ENCODE measurements at regions not wholly inside any gene's neighbourhood (a gene's known extent, or its start where the extent isn't known, plus 50 kb on each side); places are given as distances from the start of the nearest gene placed in this dataset.
"Not testable (repeated sequence)": the region's sequence is repeated elsewhere in the genome, so short reads cannot be mapped to it uniquely, and the experiment has no call there.

DNA sequence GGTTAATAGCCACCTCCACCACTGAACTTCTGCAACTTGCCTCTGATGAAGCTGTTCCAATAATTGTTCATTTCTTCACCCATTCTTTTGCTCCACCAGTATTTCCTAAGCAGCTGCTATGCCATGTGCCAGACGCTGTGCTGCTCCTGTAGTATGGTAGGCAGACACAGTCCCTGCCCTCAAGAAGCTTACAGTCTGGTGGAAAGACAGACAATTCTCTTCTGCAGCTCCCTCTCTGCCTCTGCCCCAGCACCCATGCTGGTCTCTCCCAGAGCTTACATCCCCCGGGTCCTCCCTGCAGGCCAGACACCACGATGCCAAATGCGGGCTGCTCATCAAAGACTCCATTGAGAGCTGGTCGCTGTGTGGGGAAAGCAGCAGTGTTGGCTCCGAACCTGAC, 111.6 kb upstream of the ESRRB start:
- intact Hi-C loops (cut with DNase I), result no loop called here
- no peak for ATAC-seq
- DNase-seq, result no peak

GRCh38 chr14:76267322-76268046, 108.5 kb upstream of the ESRRB start:
- intact Hi-C loops (cut with DNase I), result no loop called here
- ATAC-seq, result peak; percentile 79 to 93
- DNase-seq, result peak; percentile 78

GRCh38 chr14:76268047-76268431, 107.9 kb upstream of the ESRRB start:
- DNase-seq, result no peak
- peak; percentile 35 to 53 for ATAC-seq
- intact Hi-C loops (cut with DNase I), result no loop called here

DNA sequence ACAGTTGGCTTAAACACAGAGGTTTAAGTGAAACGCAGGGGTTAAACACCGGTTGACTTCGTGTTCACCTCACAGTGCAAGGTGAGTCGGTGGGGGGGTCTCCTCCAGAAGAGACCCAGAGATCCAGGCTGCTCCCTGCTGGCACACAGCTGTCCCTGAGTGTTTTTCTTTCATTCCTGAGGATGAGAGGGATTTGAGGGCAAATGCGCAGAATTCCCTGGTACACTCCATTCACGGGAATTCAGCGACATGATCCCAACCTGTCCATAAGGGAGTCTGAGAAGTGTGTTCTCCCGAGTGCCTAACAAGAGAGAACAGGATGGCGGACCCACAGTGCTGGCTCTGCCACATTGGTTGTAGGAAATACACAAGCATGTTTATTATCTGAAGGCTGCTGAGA, 107.2 kb upstream of the ESRRB start:
- ATAC-seq (no peak), DNase-seq (no peak)
- intact Hi-C loops (cut with DNase I), result no loop called here

DNA sequence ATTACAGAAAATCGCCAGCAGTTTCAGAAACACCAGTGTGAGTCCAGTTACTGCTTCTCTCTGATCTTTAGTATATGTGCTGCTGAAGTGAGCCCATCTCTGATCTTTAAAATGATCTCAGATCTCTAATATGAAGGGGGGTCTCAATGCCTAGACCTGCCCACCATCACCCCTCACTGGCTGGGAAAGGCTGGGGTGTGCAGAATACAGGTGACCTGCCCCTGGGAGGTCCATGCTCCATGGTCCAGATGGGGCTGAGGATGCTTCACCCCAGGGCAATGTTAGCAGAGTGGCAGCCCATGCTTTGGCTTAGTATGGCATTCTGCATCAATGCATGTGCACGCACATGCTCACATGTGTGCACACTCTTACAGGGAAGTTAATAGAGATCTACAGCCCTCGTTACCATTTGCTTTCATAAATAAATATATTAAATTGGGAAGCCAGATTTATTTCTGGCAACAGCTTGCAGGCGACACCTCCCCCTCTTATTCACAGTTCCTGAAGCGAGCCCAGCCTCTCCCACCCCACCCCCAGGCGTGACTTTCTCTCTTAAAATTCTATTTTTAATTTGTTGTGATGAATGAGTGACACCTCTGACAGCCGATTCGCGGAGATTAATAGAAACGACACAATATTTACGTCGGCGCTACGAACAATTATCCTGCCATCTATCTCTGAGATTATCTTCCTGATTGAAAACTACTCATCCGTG, 104.7 kb upstream of the ESRRB start:
- DNase-seq (no peak), ATAC-seq (no peak)
- intact Hi-C loops (cut with DNase I), result no loop called here

- ATAC-seq (no peak), DNase-seq (no peak)
- intact Hi-C loops (cut with DNase I), result no loop called here
These were observed 103.6 kb upstream of the ESRRB start for GRCh38 chr14:76272349-76272748.

DNA sequence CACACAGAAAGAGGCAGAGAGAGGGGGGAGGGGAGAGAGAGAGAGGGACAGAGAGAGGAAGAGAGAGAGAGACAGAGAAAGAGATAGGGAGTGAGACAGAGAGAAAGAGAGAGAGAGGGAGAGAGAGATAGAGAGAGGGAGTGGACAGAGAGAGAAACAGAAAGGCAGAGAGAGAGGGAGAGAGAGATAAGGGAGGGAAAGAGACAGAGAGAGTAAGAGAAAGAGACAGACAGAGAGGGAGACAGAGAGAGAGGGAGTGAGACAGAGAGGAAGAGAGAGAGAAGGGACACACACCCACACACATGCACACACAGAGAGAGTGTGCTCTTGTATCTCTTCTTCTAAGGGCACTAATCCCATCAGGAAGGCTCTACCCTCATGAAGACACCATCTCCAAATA, 103.2 kb upstream of the ESRRB start:
- intact Hi-C loops (cut with DNase I), result no loop called here
- DNase-seq, result no peak
- no peak for ATAC-seq

GRCh38 chr14:76273346-76273745, 102.6 kb upstream of the ESRRB start:
- intact Hi-C loops (cut with DNase I), result no loop called here
- ATAC-seq, result no peak
- DNase-seq, result no peak

DNA sequence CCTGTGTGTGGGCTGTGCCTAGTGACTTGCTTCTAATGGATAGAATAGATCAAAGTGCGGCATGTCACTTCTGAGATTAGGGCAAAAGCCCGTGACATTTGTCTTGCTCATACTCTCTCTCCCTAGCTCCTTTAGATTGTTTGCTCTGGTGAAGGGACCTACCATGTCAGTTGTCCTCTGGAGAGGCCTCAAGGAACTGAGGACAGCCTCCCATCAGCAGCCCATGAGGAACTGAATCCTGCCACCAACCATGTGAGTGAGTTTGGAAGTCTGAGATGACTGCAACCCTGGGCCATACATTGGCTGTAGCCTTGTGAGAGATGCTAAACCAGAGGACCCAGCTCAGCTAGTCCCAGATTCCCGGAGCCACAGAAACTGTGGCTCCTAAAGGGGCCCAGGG, 101.6 kb upstream of the ESRRB start:
- intact Hi-C loops (cut with DNase I), result no loop called here
- no peak for DNase-seq
- ATAC-seq, result no peak

DNA sequence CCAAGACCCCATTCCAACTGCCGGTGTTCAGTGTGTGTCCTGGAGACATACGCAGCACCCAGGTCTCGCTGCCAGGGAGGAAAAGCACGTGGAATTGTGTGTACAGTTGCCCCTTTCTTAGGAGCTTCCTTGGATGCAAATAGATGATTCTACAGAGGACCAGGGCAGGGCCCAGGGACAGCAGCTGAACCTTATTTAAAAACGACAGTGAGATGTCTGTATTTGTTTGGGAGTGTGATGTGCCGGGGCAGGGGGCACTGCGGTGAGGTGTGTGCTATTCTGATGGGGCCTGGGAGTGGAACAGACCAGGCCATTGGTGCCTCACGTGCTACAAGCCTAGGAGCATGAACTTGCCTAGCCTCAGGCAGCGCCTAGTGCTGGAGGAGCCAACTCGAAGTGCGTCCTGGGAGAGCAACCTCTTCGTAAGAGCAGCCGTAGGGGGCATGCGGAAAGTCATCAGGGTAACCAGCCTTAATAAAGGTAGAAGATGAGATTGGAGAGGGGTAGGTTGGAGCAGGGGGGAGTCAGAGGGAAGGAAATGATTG, 98.3 kb upstream of the ESRRB start:
- no peak for ATAC-seq
- intact Hi-C loops (cut with DNase I), result no loop called here
- DNase-seq, result no peak

DNA sequence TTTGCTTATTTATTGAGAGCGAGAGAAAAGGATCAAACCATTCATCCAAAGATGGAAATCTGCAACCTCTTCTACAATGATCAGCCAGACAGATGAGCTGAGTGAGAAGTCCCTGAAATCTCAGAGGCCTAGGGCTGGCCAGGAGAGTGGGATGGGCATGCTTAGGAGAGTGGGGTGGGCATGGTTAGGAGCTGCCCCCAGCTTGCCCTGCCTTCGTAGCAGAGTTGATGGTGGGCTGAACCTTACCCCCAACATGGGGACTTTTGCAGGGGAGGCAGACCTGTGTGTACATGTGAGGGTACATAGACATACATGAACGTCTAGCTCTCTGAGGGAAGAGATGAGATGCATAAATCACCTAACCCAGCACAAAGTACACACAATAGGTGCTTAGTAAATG, 95.7 kb upstream of the ESRRB start:
- ATAC-seq (no peak), DNase-seq (no peak)
- intact Hi-C loops (cut with DNase I), result no loop called here

- intact Hi-C loops (cut with DNase I), result no loop called here
- ATAC-seq (no peak), DNase-seq (no peak)
These were observed 93.4 kb upstream of the ESRRB start for GRCh38 chr14:76282581-76282980.

DNA sequence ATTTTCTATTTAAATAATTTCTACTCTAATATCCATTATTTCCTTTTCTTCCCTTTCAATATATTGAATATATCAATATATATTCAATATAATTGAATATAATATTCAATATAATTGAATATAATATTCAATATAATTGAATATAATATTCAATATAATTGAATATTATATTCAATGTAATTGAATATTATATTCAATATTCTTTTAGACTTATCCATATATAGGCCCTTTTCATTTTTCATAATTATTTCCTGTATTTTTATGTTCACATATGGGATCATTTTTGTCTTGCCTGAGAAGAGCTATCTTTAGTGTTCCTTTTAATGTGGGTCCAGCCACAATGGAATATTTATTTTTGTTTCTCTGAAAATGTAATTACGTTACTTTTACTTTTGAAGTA, 88.9 kb upstream of the ESRRB start:
- intact Hi-C loops (cut with DNase I), result no loop called here
- ATAC-seq (no peak), DNase-seq (no peak)

- no peak for ATAC-seq
These were observed 86.7 kb upstream of the ESRRB start for GRCh38 chr14:76289276-76289675.

GRCh38 chr14:76292561-76292960, 83.4 kb upstream of the ESRRB start:
- DNase-seq, result no peak
- ATAC-seq, result no peak
- intact Hi-C loops (cut with DNase I), result no loop called here

More at GRCh38 chr14:76289276-76289675, 86.7 kb upstream of the ESRRB start:
- intact Hi-C loops (cut with DNase I), result no loop called here
- DNase-seq, result no peak

- no peak for DNase-seq
- intact Hi-C loops (cut with DNase I), result no loop called here
- no peak for ATAC-seq
These were observed 82.7 kb upstream of the ESRRB start for GRCh38 chr14:76293221-76293620.

GRCh38 chr14:76293923-76294322, 82.0 kb upstream of the ESRRB start:
- ATAC-seq, result no peak
- intact Hi-C loops (cut with DNase I), result no loop called here
- no peak for DNase-seq

GRCh38 chr14:76294876-76295275, 81.1 kb upstream of the ESRRB start:
- ATAC-seq, result no peak
- intact Hi-C loops (cut with DNase I), result no loop called here
- DNase-seq, result no peak

GRCh38 chr14:76298896-76299295, 77.0 kb upstream of the ESRRB start:
- DNase-seq (no peak), ATAC-seq (no peak)
- intact Hi-C loops (cut with DNase I), result no loop called here

DNA sequence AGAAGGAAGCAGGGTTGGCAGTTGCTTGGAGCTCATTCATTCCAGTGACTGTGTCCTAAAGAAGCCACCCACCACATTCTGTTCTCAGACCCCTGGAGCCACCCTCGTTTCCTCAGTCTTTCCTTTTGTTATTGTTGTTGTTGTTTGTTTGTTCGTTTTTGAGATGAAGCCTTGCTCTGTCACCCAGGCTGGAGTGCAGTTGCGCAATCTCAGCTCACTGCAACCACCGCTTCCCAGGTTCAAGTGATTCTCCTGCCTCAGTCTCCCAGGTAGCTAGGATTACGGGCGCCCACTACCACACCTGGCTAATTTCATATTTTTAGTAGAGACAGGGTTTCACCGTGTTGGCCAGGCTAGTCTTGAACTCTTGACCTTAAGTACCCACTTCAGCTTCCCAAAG, 72.7 kb upstream of the ESRRB start:
- intact Hi-C loops (cut with DNase I); ATAC-seq; DNase-seq: not testable (repeated sequence)
